Tibial nerve (tissue), 3 donors: ENCODE measurements at regions not wholly inside any gene's neighbourhood (a gene's known extent, or its start where the extent isn't known, plus 50 kb on each side); places are given as distances from the start of the nearest gene placed in this dataset.

Source experiments
- POLR2A ChIP-seq, 2 donors: fragments of 450-650 bp; IDR thresholded peaks; one replicate each; pipeline ENCODE4 v1.6.1; 2017; ENCODE audit warnings: antibody characterized with exemption in 2 of 2, mild to moderate bottlenecking in 2 of 2, moderate library complexity in 2 of 2
- TF ChIP-seq, protein P1 (sequence below), 5 experiments: fragments of 200-600 bp in 3 of 5; fragments of 450-650 bp in 2 of 5; sonication (generic) in 3 of 5; IDR thresholded peaks; one replicate each; pipeline ENCODE4 v1.5.1; 2016 to 2019; ENCODE audit warnings: antibody characterized with exemption in 5 of 5, mild to moderate bottlenecking in 3 of 5, moderate library complexity in 2 of 5

DNA sequence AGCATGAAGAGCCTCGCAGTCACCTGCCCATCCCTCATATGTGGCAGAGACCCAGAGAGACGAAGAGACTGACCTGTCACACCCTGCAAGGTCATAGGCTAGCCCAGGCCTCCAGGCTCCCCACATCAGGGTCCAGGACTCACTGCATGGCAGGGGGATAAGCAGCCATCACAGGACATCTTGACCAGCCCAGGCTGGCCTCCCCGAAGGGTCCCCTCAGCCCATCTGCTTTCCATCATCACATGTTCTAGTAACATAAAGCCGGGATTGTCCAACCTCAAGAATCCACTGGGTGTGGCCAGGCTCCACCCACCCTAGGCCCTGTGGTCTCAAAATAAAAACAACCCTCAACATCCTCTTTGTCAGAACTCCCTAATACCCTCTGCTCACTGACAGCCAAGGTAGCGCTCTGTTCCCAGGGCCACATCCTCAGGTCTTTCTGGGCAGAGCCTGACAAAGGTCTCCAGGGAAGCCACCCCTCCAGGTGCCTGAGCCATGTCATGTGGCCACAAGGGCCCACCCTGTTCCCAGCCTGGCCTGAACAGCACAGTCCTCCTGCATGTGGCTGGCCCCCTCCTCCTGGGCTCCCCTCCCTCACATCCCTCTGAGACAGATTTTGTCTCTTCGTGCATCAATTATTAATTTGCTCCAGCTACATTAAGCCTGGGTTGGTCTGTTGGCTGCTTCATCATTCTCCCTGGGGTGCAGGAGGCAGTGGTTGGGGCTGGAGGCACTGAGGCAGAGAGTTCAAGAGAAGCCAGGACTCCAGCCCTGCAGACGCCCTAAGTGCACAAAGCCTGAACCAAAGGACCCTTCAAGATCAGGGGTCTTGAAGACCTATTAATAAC, 131.8 kb upstream of the UNC5B start:
- TF ChIP-seq POLR2A (IDR thresholded peaks at IDR 0.05), result no peak
- TF ChIP-seq, protein P1, sequence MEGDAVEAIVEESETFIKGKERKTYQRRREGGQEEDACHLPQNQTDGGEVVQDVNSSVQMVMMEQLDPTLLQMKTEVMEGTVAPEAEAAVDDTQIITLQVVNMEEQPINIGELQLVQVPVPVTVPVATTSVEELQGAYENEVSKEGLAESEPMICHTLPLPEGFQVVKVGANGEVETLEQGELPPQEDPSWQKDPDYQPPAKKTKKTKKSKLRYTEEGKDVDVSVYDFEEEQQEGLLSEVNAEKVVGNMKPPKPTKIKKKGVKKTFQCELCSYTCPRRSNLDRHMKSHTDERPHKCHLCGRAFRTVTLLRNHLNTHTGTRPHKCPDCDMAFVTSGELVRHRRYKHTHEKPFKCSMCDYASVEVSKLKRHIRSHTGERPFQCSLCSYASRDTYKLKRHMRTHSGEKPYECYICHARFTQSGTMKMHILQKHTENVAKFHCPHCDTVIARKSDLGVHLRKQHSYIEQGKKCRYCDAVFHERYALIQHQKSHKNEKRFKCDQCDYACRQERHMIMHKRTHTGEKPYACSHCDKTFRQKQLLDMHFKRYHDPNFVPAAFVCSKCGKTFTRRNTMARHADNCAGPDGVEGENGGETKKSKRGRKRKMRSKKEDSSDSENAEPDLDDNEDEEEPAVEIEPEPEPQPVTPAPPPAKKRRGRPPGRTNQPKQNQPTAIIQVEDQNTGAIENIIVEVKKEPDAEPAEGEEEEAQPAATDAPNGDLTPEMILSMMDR (IDR thresholded peaks at IDR 0.05), result no peak
